Neuronal stem cell (in vitro differentiated cells): ENCODE measurements at regions not wholly inside any gene's neighbourhood (a gene's known extent, or its start where the extent isn't known, plus 50 kb on each side); places are given as distances from the start of the nearest gene placed in this dataset.
"Not testable (repeated sequence)": the region's sequence is repeated elsewhere in the genome, so short reads cannot be mapped to it uniquely, and the experiment has no call there.

ENCODE experiments used
- DNase-seq: peaks from one replicate; pipeline ENCODE4 v3.0.0-alpha.2; 2013; ENCODE audit warnings: low spot score
- H2AFZ ChIP-seq: one replicate; pipeline ENCODE4 v1.6.1; 2013; ENCODE audit warnings: mild to moderate bottlenecking, low read length, inconsistent platforms
- H2AK5ac ChIP-seq: 2 replicates; pipeline ENCODE4 v1.6.1; 2013; ENCODE audit warnings: low read depth, mild to moderate bottlenecking, inconsistent platforms, low read length, moderate library complexity, mixed read lengths
- H2BK120ac ChIP-seq: 2 replicates; pipeline ENCODE4 v1.6.1; 2013; ENCODE audit warnings: low read depth, mild to moderate bottlenecking, inconsistent platforms, low read length, moderate library complexity, mixed read lengths
- H2BK12ac ChIP-seq: one replicate; pipeline ENCODE4 v1.6.1; 2013; ENCODE audit warnings: low read length, inconsistent platforms
- H2BK15ac ChIP-seq: 2 replicates; pipeline ENCODE4 v1.6.1; 2013; ENCODE audit warnings: mild to moderate bottlenecking, low read length, inconsistent platforms, mixed read lengths
- H2BK5ac ChIP-seq: one replicate; pipeline ENCODE4 v1.6.1; 2013; ENCODE audit warnings: inconsistent platforms, mild to moderate bottlenecking, low read length, moderate library complexity
- H3K14ac ChIP-seq: one replicate; pipeline ENCODE4 v1.6.1; 2013; ENCODE audit warnings: low read length, inconsistent platforms
- H3K18ac ChIP-seq: 2 replicates; pipeline ENCODE4 v1.6.1; 2013; ENCODE audit warnings: low read length, inconsistent platforms
- H3K23ac ChIP-seq: 2 replicates; pipeline ENCODE4 v1.6.1; 2013; ENCODE audit warnings: low read depth, mild to moderate bottlenecking, mixed read lengths, low read length, inconsistent platforms; ENCODE audit not compliant: poor library complexity
- H3K27ac ChIP-seq: replicated peaks from 3 replicates; pipeline ENCODE4 v1.5.1; 2013; ENCODE audit warnings: low read length, inconsistent platforms
- H3K27me3 ChIP-seq, 3 experiments: 2 replicates each; pipeline ENCODE4 v1.6.1; 2013; ENCODE audit warnings: low read length in 3 of 3, mild to moderate bottlenecking in 2 of 3, inconsistent platforms in 1 of 3, low read depth in 1 of 3, mixed read lengths in 1 of 3, moderate library complexity in 1 of 3; ENCODE audit not compliant: control insufficient read depth in 3 of 3, insufficient read depth in 3 of 3
- H3K36me3 ChIP-seq, 2 donors: replicated peaks in 1 of 2; 2 replicates each; pipeline ENCODE4 v1.6.1; 2013; ENCODE audit warnings: low read length in 2 of 2; ENCODE audit not compliant: control insufficient read depth in 2 of 2, insufficient read depth in 2 of 2
- H3K4ac ChIP-seq: 2 replicates; pipeline ENCODE4 v1.6.1; 2013; ENCODE audit warnings: inconsistent platforms, mild to moderate bottlenecking, low read length, moderate library complexity
- H3K4me1 ChIP-seq, 2 donors: 1 replicate in 1 of 2; 2 replicates in 1 of 2; pipeline ENCODE4 v1.6.1; 2013; ENCODE audit warnings: low read length in 2 of 2, low read depth in 1 of 2; ENCODE audit not compliant: control insufficient read depth in 2 of 2, insufficient read depth in 1 of 2
- H3K4me2 ChIP-seq: one replicate; pipeline ENCODE4 v1.6.1; 2013; ENCODE audit warnings: mild to moderate bottlenecking, low read length, inconsistent platforms; ENCODE audit not compliant: insufficient read depth, poor library complexity, severe bottlenecking
- H3K4me3 ChIP-seq, 2 donors: 2 replicates each; pipeline ENCODE4 v1.5.1; 2013; ENCODE audit warnings: low read length in 2 of 2, mild to moderate bottlenecking in 2 of 2, inconsistent platforms in 1 of 2, moderate library complexity in 1 of 2
- H3K79me1 ChIP-seq: one replicate; pipeline ENCODE4 v1.6.1; 2013; ENCODE audit warnings: low read depth, mild to moderate bottlenecking, inconsistent platforms, low read length, moderate library complexity
- H3K9ac ChIP-seq: one replicate; pipeline ENCODE4 v1.6.1; 2013; ENCODE audit warnings: mild to moderate bottlenecking, low read depth, low read length, inconsistent platforms; ENCODE audit not compliant: poor library complexity
- H3K9me3 ChIP-seq, 2 donors: replicated peaks in 1 of 2; 2 replicates each; pipeline versions ENCODE3 to v1.6.1; 2013; ENCODE audit warnings: low read length in 2 of 2, mild to moderate bottlenecking in 2 of 2, inconsistent platforms in 1 of 2, low read depth in 1 of 2, mixed read lengths in 1 of 2, moderate library complexity in 1 of 2; ENCODE audit not compliant: control insufficient read depth in 2 of 2, insufficient read depth in 1 of 2
- H4K8ac ChIP-seq: one replicate; pipeline ENCODE4 v1.6.1; 2013; ENCODE audit warnings: low read depth, mild to moderate bottlenecking, inconsistent platforms, low read length, moderate library complexity
- H4K91ac ChIP-seq: one replicate; pipeline ENCODE4 v1.6.1; 2013; ENCODE audit warnings: low read length, low read depth, mild to moderate bottlenecking, inconsistent platforms; ENCODE audit not compliant: poor library complexity
- WGBS, 2 donors: extraction: QIAGEN DNeasy Blood & Tissue Kit; methylation state at CpG; one replicate each; pipeline ENCODE4 v1.1.7; 2013; ENCODE audit warnings: missing lambda C conversion rate in 2 of 2, mixed read lengths in 1 of 2; ENCODE audit not compliant: insufficient read length in 2 of 2, insufficient replicate concordance in 1 of 2; ENCODE audit errors: extremely low coverage in 2 of 2; 5-methylcytosine and 5-hydroxymethylcytosine counted together

GRCh38 chr21:35800796-35801385 is 259.4 kb downstream of the SETD4 start:
- H3K4me2 ChIP-seq, H3K14ac ChIP-seq, H3K27me3 ChIP-seq, H3K23ac ChIP-seq, H3K4ac ChIP-seq, H3K36me3 ChIP-seq, H3K27ac ChIP-seq, H4K8ac ChIP-seq, H2BK120ac ChIP-seq, H2AFZ ChIP-seq, H2BK15ac ChIP-seq, H3K9ac ChIP-seq, H2AK5ac ChIP-seq, H2BK12ac ChIP-seq, H3K4me1 ChIP-seq, H2BK5ac ChIP-seq, H3K18ac ChIP-seq, H3K9me3 ChIP-seq, H3K79me1 ChIP-seq, DNase-seq: not testable (repeated sequence)
- H3K4me3 ChIP-seq: peak overlapping the region in 1 of 2 donors; percentile 28
- no CpG with 5 or more reads among the region's 9 CpGs for WGBS, 2 donors
- peak overlapping the region; percentile 30 for H4K91ac ChIP-seq

- H4K8ac ChIP-seq: no peak overlapping the region
- peaks cover 0 to 15% of the 10 kb centered on the region in 2 donors for H3K4me1 ChIP-seq
- no peak overlapping the region for H3K9ac ChIP-seq
- H3K9me3 ChIP-seq: no peaks in the 10 kb centered on the region
- H3K4me2 ChIP-seq: no peak overlapping the region
- H3K4ac ChIP-seq: no peak overlapping the region
- H3K79me1 ChIP-seq: no peaks in the 10 kb centered on the region
- no peak for DNase-seq
- no peak overlapping the region for H2BK15ac ChIP-seq
- no peak overlapping the region for H3K4me3 ChIP-seq
- no peak overlapping the region for H2BK5ac ChIP-seq
- no CpG with 5 or more reads among the region's 2 CpGs for WGBS, 2 donors
- H3K36me3 ChIP-seq: no peaks in the 10 kb centered on the region
- no peak overlapping the region for H3K23ac ChIP-seq
- no peak overlapping the region for H4K91ac ChIP-seq
- H2BK120ac ChIP-seq: no peak overlapping the region
- H3K27me3 ChIP-seq: no peaks in the 10 kb centered on the region
- no peak overlapping the region for H2BK12ac ChIP-seq
- no peak overlapping the region for H3K27ac ChIP-seq
- H2AFZ ChIP-seq: no peak overlapping the region
- no peak overlapping the region for H2AK5ac ChIP-seq
- H3K18ac ChIP-seq: no peak overlapping the region
- H3K14ac ChIP-seq: no peak overlapping the region
Measured at GRCh38 chr21:35796844-35797243, 263.5 kb downstream of the SETD4 start.

GRCh38 chr21:35794527-35794926 is 265.8 kb downstream of the SETD4 start:
- H3K9me3 ChIP-seq, H3K36me3 ChIP-seq, H3K4ac ChIP-seq, H3K18ac ChIP-seq, DNase-seq, H4K91ac ChIP-seq, H2AFZ ChIP-seq, H3K27ac ChIP-seq, H2AK5ac ChIP-seq, H3K23ac ChIP-seq, H3K14ac ChIP-seq, H3K4me3 ChIP-seq, H2BK120ac ChIP-seq, H2BK15ac ChIP-seq, H3K4me2 ChIP-seq, H3K79me1 ChIP-seq, H3K9ac ChIP-seq, H2BK5ac ChIP-seq, H4K8ac ChIP-seq, H2BK12ac ChIP-seq, H3K27me3 ChIP-seq: not testable (repeated sequence)
- WGBS, 2 donors: no CpG with 5 or more reads among the region's 4 CpGs
- peaks cover 0 to 15% of the 10 kb centered on the region in 2 donors for H3K4me1 ChIP-seq

- Histone ChIP-seq H2BK5ac (no peak overlapping the region), H3K23ac (no peak overlapping the region), H2BK120ac (no peak overlapping the region), H3K4ac (no peak overlapping the region), H3K79me1 (no peaks in the 10 kb centered on the region), H3K9me3 (no peaks in the 10 kb centered on the region), H3K4me1 (peaks cover 0 to 15% of the 10 kb centered on the region in 2 donors), H4K8ac (no peak overlapping the region), H2BK15ac (peak overlapping the region; percentile 35), H2BK12ac (peak overlapping the region; percentile 87), H3K4me2 (no peak overlapping the region), H3K18ac (peak overlapping the region; percentile 94), H2AK5ac (peak overlapping the region; percentile 47), H2AFZ (no peak overlapping the region), H3K36me3 (no peaks in the 10 kb centered on the region), H3K9ac (peak overlapping the region; percentile 24), H3K4me3 (no peak overlapping the region), H3K27ac (peak overlapping the region; percentile 89), H3K14ac (no peak overlapping the region), H4K91ac (no peak overlapping the region), H3K27me3 (no peaks in the 10 kb centered on the region)
- DNase-seq: no peak
- no CpG with 5 or more reads among the region's 5 CpGs for WGBS, 2 donors
Measured at GRCh38 chr21:35792569-35793305, 267.6 kb downstream of the SETD4 start.
